ENCODE measurements at regions not wholly inside any gene's neighbourhood (a gene's known extent, or its start where the extent isn't known, plus 50 kb on each side); places are given as distances from the start of the nearest gene placed in this dataset.

DNA sequence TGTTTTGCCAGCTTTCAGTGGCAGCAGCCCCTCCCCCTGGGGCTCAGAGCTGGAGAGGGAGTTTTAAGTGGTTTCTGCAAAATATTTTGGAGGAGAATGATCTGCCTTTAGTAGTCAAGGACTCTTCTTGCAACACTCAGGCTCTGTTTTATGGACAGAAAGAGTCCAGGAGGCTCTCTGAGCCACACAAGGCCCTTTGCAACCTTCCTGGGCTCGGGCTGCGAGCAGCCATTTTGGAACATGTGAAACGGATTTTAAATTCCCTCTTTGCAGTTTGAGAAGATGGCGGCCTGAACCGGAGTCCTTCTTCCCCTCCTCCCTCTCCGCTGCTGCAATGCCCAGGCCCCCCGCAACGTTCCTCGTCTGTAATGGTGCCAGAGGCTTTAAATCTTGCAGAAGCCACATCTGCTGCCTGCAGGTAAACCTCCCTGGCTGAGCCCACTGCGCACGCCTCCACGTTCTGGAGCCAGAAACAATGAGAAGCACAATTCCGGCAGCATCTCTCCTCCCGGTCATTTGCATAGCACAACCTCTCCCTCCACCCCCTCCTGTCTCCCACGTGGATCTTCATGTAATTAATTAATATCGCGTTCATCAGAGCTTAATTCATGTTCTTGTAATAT lies 386.1 kb downstream of the SEC14L1 start:
- H3K4me1 Mint-ChIP-seq, result peaks cover 0 to 12% (median 10%) of the 10 kb centered on the region in 7 donors
- intact Hi-C loops (cut with micrococcal nuclease), result no loop called here
- Histone ChIP-seq H3K9me3 (ENCODE audit: control insufficient read depth in 2 of 3, low read length in 3 of 3) (no peaks in the 10 kb centered on the region), H3K27ac (ENCODE audit: low read depth, low read length) (no peak overlapping the region), H3K27me3 (ENCODE audit: control insufficient read depth in 2 of 2, insufficient read depth in 2 of 2, low read length in 2 of 2) (no peaks in the 10 kb centered on the region), H3K4me3 (ENCODE audit: low read length) (no peak overlapping the region), H3K36me3 (ENCODE audit: control insufficient read depth in 2 of 3, insufficient read depth in 3 of 3, low read length in 3 of 3) (no peaks in the 10 kb centered on the region), H3K4me1 (ENCODE audit: control insufficient read depth in 2 of 2, insufficient read depth in 2 of 2, low read length in 2 of 2) (no peaks in the 10 kb centered on the region)
- peak overlapping the region in 1 of 9 donors; percentile 46 for H3K27ac Mint-ChIP-seq
- no peaks in the 10 kb centered on the region for H3K9me3 Mint-ChIP-seq
- no peaks in the 10 kb centered on the region for H3K36me3 Mint-ChIP-seq
- ChIA-PET CTCF (no interaction called here), POLR2A (no interaction called here)
- H3K4me3 Mint-ChIP-seq, result no peak overlapping the region
- H3K27me3 Mint-ChIP-seq, result peaks cover 4 to 33% (median 8%) of the 10 kb centered on the region in 5 donors
- DNase-seq (no peak), ATAC-seq (no peak)

DNA sequence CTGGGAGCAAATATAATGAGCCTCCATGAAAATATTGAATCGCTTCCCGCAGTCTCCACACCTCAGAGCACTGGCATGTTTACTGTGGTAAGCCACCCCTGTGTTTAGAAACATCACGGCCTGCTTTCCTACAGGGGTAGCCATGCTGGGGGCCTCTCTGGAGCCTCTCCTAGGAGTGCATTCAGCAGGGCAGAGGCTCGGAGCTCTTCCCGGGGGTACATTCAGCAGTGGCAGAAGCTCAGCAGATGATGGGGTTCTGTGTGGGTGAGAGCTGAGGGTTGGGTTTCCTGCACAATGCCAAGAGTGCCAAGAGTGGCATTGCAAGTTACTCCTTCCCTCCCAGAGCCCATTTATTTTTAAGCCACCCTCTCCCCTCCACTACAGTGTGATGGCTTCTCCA lies 386.6 kb downstream of the SEC14L1 start:
- CTCF ChIA-PET, result no interaction called here
- Histone ChIP-seq H3K27ac (ENCODE audit: low read depth, low read length) (no peak overlapping the region), H3K4me1 (ENCODE audit: control insufficient read depth in 2 of 2, insufficient read depth in 2 of 2, low read length in 2 of 2) (no peaks in the 10 kb centered on the region), H3K36me3 (ENCODE audit: control insufficient read depth in 2 of 3, insufficient read depth in 3 of 3, low read length in 3 of 3) (no peaks in the 10 kb centered on the region), H3K9me3 (ENCODE audit: control insufficient read depth in 2 of 3, low read length in 3 of 3) (no peaks in the 10 kb centered on the region), H3K4me3 (ENCODE audit: low read length) (no peak overlapping the region), H3K27me3 (ENCODE audit: control insufficient read depth in 2 of 2, insufficient read depth in 2 of 2, low read length in 2 of 2) (no peaks in the 10 kb centered on the region)
- H3K27ac Mint-ChIP-seq, result no peak overlapping the region
- H3K27me3 Mint-ChIP-seq, result peaks cover 4 to 34% (median 8%) of the 10 kb centered on the region in 5 donors
- intact Hi-C loops (cut with micrococcal nuclease), result no loop called here
- H3K4me3 Mint-ChIP-seq, result peak overlapping the region in 3 of 10 donors; percentile 63 to 70 (median 66)
- no peak for ATAC-seq
- no peaks in the 10 kb centered on the region for H3K36me3 Mint-ChIP-seq
- DNase-seq, result no peak
- H3K9me3 Mint-ChIP-seq, result no peaks in the 10 kb centered on the region
- peaks cover 0 to 14% (median 10%) of the 10 kb centered on the region in 7 donors for H3K4me1 Mint-ChIP-seq
- POLR2A ChIA-PET, result no interaction called here

DNA sequence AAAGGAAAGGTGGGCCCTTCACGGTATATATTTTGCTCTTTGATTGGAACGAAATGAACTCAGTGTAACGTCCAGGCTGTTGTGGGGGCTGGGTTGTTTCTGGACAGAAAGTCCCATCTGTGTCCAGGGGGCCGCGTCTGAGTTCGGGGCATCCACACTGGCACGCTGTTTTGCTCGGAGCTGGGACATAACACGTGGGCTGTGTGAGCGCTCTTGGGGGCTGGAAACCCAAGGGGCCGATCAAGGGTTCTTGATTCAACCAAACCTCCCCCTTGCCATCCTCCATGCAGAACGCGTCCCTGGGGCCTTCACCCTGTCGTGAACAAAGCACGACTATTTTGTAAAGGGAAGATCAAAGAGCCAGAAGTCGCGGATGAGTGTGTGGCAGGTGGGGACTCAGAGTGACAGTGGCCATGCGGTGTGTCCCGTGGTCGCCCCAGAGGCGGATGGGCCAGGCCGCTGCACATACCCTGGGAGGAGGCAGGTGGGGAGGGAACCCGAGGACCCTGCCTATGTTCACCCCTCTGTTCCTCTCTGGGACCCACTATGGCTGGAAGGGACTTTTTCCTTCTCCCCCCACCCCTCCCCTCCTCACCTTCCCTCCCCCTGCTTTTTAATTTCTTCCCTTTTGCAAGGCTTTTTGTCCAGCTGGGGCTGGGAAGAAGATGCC lies 387.2 kb downstream of the SEC14L1 start:
- POLR2A ChIA-PET, result no interaction called here
- Histone ChIP-seq H3K4me3 (ENCODE audit: low read length) (no peak overlapping the region), H3K9me3 (ENCODE audit: control insufficient read depth in 2 of 3, low read length in 3 of 3) (no peaks in the 10 kb centered on the region), H3K27me3 (ENCODE audit: control insufficient read depth in 2 of 2, insufficient read depth in 2 of 2, low read length in 2 of 2) (no peaks in the 10 kb centered on the region), H3K36me3 (ENCODE audit: control insufficient read depth in 2 of 3, insufficient read depth in 3 of 3, low read length in 3 of 3) (no peaks in the 10 kb centered on the region), H3K4me1 (ENCODE audit: control insufficient read depth in 2 of 2, insufficient read depth in 2 of 2, low read length in 2 of 2) (no peaks in the 10 kb centered on the region), H3K27ac (ENCODE audit: low read depth, low read length) (no peak overlapping the region)
- Mint-ChIP-seq H3K27ac (no peak overlapping the region), H3K4me1 (peaks cover 0 to 17% (median 10%) of the 10 kb centered on the region in 7 donors), H3K4me3 (peak overlapping the region in 8 of 10 donors; percentile 42 to 70 (median 58)), H3K27me3 (peaks cover 4 to 34% (median 8%) of the 10 kb centered on the region in 5 donors), H3K36me3 (no peaks in the 10 kb centered on the region), H3K9me3 (no peaks in the 10 kb centered on the region)
- intact Hi-C loops (cut with micrococcal nuclease), result no loop called here
- CTCF ChIA-PET, result interaction anchor here (1.0 kb wide), 1 partner anchor 127 kb away, joined by 3 read pairs; no protein-coding TSS in a partner anchor
- no peak for ATAC-seq
- no peak for DNase-seq

DNA sequence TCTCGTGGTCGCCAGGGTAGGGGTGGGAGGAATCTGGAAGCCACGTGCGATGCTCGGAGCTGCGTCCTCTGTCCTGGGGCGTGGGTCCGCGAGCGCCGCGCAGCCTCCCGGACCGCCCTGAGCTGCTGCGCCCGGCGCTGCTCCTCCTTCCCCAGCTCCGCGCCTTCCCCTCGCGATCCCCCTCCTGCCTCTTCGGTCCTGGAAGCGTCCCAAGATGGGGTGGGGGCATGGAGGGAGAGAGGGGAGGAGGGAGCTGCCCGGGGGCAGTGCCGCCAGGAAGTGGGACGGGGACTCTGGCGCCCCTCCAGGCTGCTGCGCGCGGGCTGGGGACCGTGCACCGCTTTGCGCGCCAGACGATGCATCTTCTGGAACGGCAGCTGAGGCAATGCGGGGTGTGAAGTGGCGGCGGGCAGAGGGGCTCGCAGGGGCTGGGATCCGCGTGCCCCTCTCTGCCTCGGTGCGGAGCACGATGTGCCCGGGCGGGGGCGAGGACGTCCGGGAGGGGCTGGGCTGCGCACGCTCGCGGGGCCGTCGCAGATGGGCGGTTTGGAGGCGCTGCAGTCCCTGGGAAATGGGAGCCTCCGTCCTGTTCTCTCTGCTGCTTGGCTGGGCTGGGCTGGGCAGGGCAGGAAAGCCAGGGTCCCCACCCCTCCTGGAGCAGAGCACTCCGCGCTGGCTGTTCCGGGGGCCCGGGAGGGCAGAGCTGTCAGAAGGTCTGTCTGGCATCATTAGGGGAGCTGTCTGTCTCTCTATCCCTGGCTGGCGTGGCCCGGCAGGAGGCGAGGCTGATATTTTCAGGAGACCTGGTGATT lies 388.0 kb downstream of the SEC14L1 start:
- Histone ChIP-seq H3K27ac (ENCODE audit: low read depth, low read length) (no peak overlapping the region), H3K4me3 (ENCODE audit: low read length) (peak overlapping the region; percentile 6), H3K9me3 (ENCODE audit: control insufficient read depth in 2 of 3, low read length in 3 of 3) (no peaks in the 10 kb centered on the region), H3K36me3 (ENCODE audit: control insufficient read depth in 2 of 3, insufficient read depth in 3 of 3, low read length in 3 of 3) (no peaks in the 10 kb centered on the region), H3K27me3 (ENCODE audit: control insufficient read depth in 2 of 2, insufficient read depth in 2 of 2, low read length in 2 of 2) (no peaks in the 10 kb centered on the region), H3K4me1 (ENCODE audit: control insufficient read depth in 2 of 2, insufficient read depth in 2 of 2, low read length in 2 of 2) (no peaks in the 10 kb centered on the region)
- no peaks in the 10 kb centered on the region for H3K9me3 Mint-ChIP-seq
- ChIA-PET CTCF (interaction anchor here (1.0 kb wide), 1 partner anchor 128 kb away, joined by 3 read pairs; no protein-coding TSS in a partner anchor), POLR2A (no interaction called here)
- ATAC-seq, result peak; percentile 46
- no peak overlapping the region for H3K27ac Mint-ChIP-seq
- intact Hi-C loops (cut with micrococcal nuclease), result no loop called here
- peak in 5 of 9 donors; percentile 15 to 32 (median 25) for DNase-seq
- peaks cover 0 to 20% (median 10%) of the 10 kb centered on the region in 7 donors for H3K4me1 Mint-ChIP-seq
- peaks cover 4 to 34% (median 8%) of the 10 kb centered on the region in 5 donors for H3K27me3 Mint-ChIP-seq
- H3K36me3 Mint-ChIP-seq, result no peaks in the 10 kb centered on the region
- peak overlapping the region in 7 of 10 donors; percentile 39 to 70 (median 61) for H3K4me3 Mint-ChIP-seq

DNA sequence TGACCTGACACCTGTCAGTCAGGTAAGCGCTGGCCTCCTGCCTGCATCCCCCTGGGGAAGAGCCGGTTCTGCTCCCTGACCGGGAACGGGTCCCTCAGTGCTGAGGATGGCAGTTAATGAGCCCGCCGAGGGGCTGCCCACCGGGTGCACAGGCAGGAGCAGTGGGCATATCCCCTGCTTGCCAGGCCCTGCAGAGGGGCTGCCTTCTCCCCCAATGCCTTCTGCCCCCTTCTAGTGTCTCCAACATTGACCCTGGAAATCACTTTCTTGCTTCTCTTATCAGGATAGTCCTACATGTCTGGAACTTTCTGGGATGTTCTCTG lies 388.5 kb downstream of the SEC14L1 start:
- no peak overlapping the region for H3K4me3 ChIP-seq (ENCODE audit: low read length)
- no peak overlapping the region for H3K27ac ChIP-seq (ENCODE audit: low read depth, low read length)
- Mint-ChIP-seq H3K4me1 (peaks cover 0 to 18% (median 10%) of the 10 kb centered on the region in 7 donors), H3K36me3 (peaks cover 0 to 2% (median under 1%) of the 10 kb centered on the region in 5 donors), H3K4me3 (peak overlapping the region in 6 of 10 donors; percentile 45 to 70 (median 58)), H3K27me3 (peaks cover 4 to 36% (median 8%) of the 10 kb centered on the region in 5 donors), H3K27ac (no peak overlapping the region), H3K9me3 (peaks cover 0 to 5% (median 2%) of the 10 kb centered on the region in 11 donors)
- ChIA-PET POLR2A (no interaction called here), CTCF (no interaction called here)
- DNase-seq (no peak), ATAC-seq (no peak)
- H3K36me3 ChIP-seq (ENCODE audit: control insufficient read depth in 2 of 3, insufficient read depth in 3 of 3, low read length in 3 of 3), result no peaks in the 10 kb centered on the region
- intact Hi-C loops (cut with micrococcal nuclease), result no loop called here
- no peaks in the 10 kb centered on the region for H3K9me3 ChIP-seq (ENCODE audit: control insufficient read depth in 2 of 3, low read length in 3 of 3)
- H3K27me3 ChIP-seq (ENCODE audit: control insufficient read depth in 2 of 2, insufficient read depth in 2 of 2, low read length in 2 of 2), result no peaks in the 10 kb centered on the region
- no peaks in the 10 kb centered on the region for H3K4me1 ChIP-seq (ENCODE audit: control insufficient read depth in 2 of 2, insufficient read depth in 2 of 2, low read length in 2 of 2)

DNA sequence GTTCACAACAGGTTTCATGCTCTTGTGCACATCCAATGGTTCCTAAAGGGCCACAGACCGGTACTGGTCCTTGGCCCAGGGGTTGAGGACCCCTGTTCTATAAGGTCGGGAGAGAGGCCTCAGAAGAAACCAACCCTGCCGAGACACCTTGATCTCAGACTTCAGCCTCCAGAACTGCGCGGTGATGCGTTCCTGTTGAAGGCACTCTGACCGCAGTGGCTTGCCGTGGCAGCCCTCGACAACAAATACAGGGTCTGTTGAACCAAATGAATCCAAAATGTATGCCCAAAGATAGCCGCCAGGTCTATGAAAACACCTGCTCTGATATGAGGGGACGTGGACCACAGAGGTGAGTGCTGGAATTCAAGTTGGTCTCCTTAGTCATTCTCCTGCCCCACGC lies 389.8 kb downstream of the SEC14L1 start:
- Mint-ChIP-seq H3K27me3 (peaks cover 4 to 39% (median 8%) of the 10 kb centered on the region in 5 donors), H3K4me3 (no peak overlapping the region)
- no peak for ATAC-seq

More for the DNA sequence above, 389.8 kb downstream of the SEC14L1 start:
- POLR2A ChIA-PET, result no interaction called here
- H3K36me3 ChIP-seq (ENCODE audit: control insufficient read depth in 2 of 3, insufficient read depth in 3 of 3, low read length in 3 of 3), result no peaks in the 10 kb centered on the region
- no peaks in the 10 kb centered on the region for H3K9me3 ChIP-seq (ENCODE audit: control insufficient read depth in 2 of 3, low read length in 3 of 3)
- H3K36me3 Mint-ChIP-seq, result peaks cover 0 to 5% (median 4%) of the 10 kb centered on the region in 5 donors
- CTCF ChIA-PET, result no interaction called here
- H3K4me1 Mint-ChIP-seq, result peaks cover 0 to 14% (median 2%) of the 10 kb centered on the region in 7 donors
- intact Hi-C loops (cut with micrococcal nuclease), result no loop called here
- no peak for DNase-seq
- H3K9me3 Mint-ChIP-seq, result peaks cover 0 to 10% (median 4%) of the 10 kb centered on the region in 11 donors
- no peaks in the 10 kb centered on the region for H3K4me1 ChIP-seq (ENCODE audit: control insufficient read depth in 2 of 2, insufficient read depth in 2 of 2, low read length in 2 of 2)
- no peak overlapping the region for H3K27ac ChIP-seq (ENCODE audit: low read depth, low read length)
- H3K4me3 ChIP-seq (ENCODE audit: low read length), result no peak overlapping the region
- H3K27ac Mint-ChIP-seq, result no peak overlapping the region
- no peaks in the 10 kb centered on the region for H3K27me3 ChIP-seq (ENCODE audit: control insufficient read depth in 2 of 2, insufficient read depth in 2 of 2, low read length in 2 of 2)
